SH-SY5Y (cell line): ENCODE measurements at regions not wholly inside any gene's neighbourhood (a gene's known extent, or its start where the extent isn't known, plus 50 kb on each side); places are given as distances from the start of the nearest gene placed in this dataset.
A peak's percentile ranks its signal among the peaks of the same experiment; 100 is the strongest.

ENCODE experiments used
- GATA2 ChIP-seq: IDR thresholded peaks from 2 replicates; pipeline ENCODE4 v1.6.1; 2011; ENCODE audit warnings: mild to moderate bottlenecking, low read depth, low read length
- GATA3 ChIP-seq: IDR thresholded peaks from 2 replicates; pipeline ENCODE4 v1.6.1; 2011; ENCODE audit warnings: low read depth, mild to moderate bottlenecking, low read length, moderate library complexity

DNA sequence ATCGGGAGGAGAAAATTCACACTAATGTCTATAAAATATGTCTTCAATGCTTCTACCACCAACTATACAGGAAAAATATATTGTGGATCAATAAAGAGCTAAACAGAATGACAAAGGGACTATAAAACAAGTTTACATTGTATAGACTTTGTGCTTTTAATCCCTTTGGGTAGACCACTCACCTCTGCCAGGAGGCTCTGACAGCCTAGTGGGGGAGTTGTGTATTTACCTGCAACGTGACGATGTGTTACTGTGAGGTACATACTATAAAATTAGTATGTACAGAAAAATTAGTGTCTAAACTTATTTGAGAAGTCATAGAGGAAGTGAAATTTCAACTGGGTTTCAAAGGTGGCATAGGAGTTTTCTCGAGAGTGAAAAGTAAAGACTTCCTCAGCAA, 243.3 kb upstream of the REG3G start:
- TF ChIP-seq GATA3, result no peak
- no peak for TF ChIP-seq GATA2

DNA sequence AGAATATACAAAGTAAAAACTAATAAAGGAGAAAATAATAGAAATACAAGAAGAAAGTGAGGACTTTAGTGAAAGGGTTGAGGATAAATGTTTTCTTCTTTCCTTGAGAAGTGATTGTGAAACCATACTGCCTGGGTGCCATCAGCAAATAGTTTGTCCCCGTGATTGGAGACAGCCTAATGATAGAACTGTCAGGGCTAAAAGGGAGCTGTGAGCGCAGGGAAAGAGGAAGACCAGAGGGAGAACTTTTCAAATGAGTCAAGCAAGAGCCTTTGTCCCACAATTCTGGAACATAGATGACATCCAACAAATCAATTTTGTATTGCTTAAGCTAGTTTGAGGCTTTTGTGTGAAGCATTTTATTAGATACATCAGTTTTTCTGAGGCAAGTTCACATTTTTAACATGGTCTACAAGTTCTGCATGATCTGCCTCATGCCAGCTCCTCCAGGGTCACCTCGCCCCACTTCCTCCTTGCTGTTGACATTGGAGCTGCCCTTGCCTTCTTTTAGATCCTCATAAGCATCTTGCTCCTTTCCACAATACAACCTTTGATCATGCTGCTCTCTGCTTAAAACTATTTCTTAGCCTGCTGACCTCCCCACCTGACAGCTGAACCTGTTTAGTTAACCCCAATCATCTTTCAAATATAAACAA, 213.4 kb upstream of the REG3G start:
- TF ChIP-seq GATA2, result no peak
- no peak for TF ChIP-seq GATA3

DNA sequence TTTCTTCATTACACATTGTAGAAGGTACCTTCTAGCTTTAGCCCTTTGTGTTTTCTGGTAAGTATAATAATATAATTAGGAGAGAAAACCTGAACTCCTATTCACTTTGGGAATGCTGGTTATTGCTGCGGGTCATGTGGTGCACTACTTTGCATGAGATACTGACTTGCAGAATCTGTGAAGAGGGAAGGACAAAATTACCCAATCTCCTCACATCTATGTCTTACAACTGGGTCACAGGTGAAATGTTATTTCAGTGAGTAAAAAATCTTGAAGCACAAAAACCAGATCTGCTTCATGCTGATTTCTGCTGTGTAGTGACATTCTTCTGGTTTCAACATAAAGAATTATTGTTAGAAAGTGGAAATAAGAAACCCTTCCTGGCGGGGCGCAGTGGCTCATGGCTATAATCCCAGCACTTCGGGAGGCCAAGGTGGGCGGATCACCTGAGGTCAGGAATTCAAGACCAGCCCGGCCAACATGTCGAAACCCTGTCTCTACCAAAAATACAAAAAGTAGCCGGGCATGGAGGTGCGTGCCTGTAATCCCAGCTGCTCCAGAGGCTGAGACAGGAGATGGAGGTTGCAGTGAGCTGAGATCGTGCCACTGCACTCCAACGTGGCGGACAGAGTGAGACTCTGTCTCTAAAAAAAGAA, 211.0 kb upstream of the REG3G start:
- TF ChIP-seq GATA2, result no peak
- TF ChIP-seq GATA3, result no peak

DNA sequence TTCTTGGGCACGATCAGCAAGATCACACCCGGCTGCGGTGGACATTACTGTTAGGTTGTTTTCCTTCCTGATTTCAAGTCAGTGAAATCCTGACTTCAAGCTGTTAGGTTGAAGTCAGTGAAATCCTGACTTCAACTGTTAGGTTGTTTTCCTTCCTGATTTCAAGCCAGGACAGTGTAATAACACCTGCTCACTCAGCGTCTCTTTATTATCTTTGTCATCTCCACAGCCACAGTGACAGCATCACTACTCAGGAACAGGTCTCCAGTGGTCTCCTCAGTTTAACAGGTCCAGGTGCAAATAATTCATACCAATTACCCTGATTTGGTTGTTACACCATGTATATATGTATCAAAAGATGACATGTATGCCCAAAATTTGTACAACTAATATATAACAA, 208.1 kb upstream of the REG3G start:
- TF ChIP-seq GATA2 (peak; percentile 46), GATA3 (no peak)

DNA sequence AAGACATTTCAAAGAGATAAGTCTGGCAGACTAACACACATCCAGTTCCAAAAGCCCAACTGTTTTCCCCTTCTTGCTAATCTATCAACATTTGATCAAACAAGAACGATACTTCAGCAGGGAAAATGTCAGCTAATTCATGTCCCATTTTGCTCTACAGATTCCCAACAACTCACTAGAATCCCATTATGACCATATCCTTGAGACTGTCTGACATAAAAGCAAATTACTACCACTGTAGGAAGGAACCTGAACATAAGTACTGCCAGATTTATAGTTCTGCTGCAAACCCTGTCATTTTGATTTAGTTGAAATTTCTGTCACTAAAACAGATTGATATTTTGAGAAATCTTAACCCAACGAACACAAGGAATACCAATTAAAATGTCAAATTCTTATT, 193.0 kb upstream of the REG3G start:
- TF ChIP-seq GATA2, result no peak
- no peak for TF ChIP-seq GATA3

DNA sequence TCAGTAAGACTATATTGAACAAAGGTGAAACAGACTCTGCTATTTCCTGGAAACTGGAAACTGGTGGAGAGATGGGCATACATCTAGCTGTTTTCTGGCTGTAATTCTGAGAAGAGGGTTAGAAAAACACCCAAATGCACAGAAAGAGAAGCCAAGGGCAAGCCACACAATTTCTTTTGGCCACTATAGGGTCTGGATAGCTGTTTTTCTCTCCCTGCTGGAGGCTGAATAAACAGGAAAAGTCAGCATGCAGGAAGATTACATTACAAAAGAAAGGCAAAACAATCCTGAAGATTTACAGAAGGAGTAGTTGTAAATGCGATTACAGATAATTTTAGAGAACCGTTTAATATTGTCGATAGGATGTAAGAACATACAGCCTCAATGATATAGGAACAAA, 186.2 kb upstream of the REG3G start:
- no peak for TF ChIP-seq GATA2
- TF ChIP-seq GATA3, result no peak

DNA sequence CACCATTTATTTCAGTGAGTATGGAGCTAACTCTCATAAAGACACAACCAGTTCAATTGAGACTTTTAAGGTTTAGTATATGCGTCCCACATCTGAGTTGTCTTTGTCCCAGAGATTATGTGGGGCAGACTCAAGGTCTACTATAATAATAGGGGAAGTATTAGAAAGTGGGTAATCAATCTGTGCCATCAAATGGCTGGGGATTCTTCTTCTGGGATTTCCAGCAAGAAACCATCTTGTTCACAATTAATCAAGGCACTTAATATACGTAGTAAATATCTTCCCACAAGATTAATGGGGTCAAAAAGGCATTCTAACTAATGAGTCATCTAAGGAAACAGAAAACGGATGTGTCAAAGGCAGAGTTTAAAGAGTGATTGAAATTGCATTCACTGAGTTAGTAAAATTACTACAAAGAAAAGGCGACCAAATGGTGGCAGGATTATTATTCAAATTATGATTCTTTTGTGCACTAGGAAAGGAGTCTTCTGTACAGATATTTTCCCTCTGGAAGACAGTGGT, 179.8 kb upstream of the REG3G start:
- TF ChIP-seq GATA3, result no peak
- TF ChIP-seq GATA2, result no peak

DNA sequence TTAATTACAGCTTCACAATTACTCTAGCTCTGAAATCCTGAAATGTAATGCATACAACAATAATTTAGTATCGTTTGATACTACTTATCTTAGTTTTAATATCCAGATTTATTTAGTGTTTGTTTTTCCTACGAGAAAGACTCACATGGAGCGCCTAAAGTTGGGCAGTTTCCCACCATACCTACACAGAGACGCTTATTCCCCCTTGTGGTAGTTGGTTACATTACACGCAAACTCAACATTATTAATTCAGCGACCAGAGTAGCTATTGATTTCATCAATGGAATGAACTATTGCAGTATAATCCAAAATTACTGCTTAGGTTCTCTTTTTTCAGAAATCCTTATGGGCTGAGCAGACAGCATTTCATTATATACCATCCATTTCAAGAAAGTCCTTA, 164.0 kb upstream of the REG3G start:
- no peak for TF ChIP-seq GATA2
- no peak for TF ChIP-seq GATA3

DNA sequence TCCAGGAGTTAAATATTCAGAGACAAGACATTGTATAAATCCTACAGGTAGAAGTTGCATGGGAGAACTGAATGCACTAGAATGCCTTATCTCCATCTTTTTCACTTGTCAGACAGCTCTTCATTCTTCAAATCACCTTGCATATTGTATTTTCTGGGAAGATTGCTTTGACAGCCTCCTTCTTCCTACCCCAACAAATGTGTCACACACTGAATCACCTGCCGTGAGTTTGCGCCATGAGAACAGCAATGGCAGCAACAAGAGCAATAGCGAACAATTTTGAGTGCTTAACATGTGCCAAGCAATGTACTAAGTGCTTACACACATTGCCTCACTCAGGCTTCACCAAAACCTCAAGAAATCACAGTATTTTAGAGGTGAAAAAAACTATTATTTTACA, 161.3 kb upstream of the REG3G start:
- TF ChIP-seq GATA3, result no peak
- no peak for TF ChIP-seq GATA2

DNA sequence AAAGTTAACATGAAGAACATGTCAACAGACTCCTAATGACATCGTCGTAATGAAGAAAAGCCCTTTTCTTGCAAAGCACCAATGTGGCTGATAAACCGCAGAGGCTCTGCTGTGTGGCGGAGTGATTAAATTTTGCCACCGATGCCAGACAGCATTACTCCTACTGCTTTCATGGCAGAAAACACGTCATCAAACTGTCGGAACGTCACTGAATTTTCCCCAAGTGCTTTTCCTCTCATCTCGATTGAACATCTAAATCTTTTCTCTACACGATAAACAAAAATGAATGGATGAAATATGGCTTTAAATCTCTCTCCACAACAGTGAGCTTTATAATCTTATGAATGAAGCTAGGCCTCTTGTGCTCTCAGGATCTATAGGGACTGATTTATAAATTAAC, 159.8 kb upstream of the REG3G start:
- TF ChIP-seq GATA2 (no peak), GATA3 (no peak)

DNA sequence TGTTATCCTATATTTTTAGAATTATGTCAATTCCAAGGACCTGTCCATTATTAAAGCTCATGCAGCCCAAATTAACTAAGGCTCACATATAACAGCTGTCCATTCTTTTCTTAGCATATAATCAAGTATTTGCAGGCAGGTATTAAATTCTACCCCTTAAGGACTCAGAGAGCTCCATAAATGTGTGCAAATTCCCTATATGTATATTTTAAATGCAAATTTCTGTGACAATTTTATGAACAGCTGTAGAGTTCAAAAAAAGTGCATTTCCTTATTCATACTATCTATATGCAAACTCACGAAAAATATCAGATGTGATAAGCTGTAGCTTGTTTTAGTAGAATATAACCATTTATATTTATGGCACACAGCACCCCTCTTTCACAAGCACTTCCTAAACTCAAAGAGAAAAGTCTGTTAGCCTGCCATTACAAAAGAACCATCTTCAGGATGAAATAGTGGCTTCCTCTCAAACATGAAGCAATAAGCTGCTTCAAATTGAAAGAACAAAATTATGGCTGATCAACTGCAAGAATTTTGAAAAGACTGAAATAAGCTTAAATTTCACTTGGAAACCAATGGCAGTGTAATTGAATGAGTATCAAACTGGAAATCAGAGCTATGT, 155.0 kb upstream of the REG3G start:
- TF ChIP-seq GATA3 (no peak), GATA2 (no peak)

DNA sequence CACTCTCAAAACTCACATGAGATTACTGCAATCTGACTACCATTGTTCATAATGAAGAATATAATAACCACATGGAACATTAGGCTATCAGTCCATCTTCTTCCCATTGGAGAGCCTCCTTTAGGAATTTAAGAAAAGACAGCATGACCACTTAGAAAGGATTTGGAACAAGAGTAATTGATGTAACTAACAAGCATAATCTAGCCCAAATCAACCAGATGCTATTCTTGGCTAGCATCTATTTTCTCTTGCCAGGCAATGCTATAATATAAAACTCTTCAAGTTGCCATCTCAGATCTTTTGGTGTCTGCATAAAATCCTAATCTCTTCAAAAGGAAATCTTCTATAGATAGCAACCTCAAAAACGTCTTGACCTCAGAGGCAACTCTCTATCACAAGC, 152.0 kb upstream of the REG3G start:
- TF ChIP-seq GATA2 (no peak), GATA3 (no peak)

DNA sequence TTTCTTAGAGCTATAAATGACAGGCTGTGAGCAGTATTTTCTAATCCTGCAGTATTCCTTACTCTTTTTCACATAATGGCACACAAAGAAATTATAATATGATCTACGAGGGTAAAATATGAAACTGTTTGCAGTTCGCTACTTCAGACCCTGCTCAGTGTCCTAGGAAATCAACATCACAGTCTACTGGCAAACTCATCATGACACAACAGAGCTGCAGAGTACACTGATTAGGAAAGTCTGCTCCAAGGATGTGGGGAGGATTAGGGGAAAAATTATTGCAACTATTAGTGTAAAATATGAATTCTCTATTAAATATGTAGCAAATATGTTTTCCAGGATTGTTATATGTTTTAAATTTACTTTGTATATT, 149.2 kb upstream of the REG3G start:
- no peak for TF ChIP-seq GATA2
- no peak for TF ChIP-seq GATA3

DNA sequence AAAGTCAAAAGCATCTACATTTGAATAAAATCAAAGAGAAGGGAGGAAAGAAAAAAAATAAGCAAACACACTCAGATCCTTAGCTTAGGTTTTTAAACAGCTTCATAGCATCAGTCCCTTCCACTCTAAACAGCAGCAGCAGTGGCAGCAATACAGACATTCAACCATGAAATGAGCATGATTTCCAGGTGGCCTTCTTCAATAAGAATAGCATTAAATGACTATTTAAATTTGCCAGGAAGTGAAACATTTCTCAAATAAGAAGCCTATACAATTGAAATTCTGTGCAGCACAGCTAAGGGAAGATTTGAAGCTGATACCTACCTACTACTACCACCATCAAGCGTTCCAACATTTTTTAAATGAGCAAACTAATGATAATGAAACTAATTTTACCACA, 138.1 kb upstream of the REG3G start:
- no peak for TF ChIP-seq GATA3

DNA sequence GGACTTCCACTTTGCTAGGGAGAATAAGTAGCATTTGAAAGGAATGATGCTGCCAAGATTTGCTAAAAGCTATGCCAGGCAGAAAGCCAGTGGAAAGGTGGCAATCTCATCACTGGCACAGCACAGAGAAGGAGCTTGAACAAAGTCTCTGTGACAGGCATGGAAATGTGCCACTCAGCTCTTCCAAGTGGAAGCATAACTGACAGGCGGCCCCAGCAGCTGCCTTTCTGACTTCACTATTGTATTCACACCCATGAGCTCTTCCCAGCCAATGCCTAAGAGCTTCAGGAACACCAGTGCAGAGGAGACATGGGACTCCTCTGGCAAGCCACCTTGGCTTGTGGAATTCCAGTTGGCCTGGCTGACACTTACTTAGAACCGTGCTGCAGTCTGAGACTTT, 134.6 kb upstream of the REG3G start:
- no peak for TF ChIP-seq GATA3
- TF ChIP-seq GATA2, result no peak

DNA sequence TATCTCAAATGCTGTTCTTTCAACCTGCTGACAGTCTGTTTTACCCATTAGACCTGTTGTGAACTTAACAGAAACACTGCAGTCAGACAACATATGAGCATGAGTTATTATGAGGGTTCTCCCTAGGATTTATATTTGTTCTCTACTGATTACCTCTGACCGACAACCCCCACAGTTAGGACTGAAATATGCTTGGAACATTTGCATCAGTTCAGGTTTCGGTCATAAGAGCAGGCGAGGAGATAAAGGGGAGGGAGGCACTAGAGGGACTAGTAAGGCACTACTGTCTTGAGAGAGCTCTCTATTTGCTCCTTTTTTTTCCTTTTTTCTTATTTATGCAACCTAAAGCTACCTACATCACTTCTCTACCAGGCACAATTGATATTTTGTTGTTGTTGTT, 133.2 kb upstream of the REG3G start:
- TF ChIP-seq GATA2 (no peak), GATA3 (no peak)
